Upper lobe of right lung (tissue), 1 donor: ENCODE measurements at regions not wholly inside any gene's neighbourhood (a gene's known extent, or its start where the extent isn't known, plus 50 kb on each side); places are given as distances from the start of the nearest gene placed in this dataset.
"Not testable (repeated sequence)": the region's sequence is repeated elsewhere in the genome, so short reads cannot be mapped to it uniquely, and the experiment has no call there.

Experiments
- ATAC-seq: fragments of 200-7000 bp; cut with Tn5 transposase; one replicate; pipeline ENCODE4 v1.9.1; 2020; ENCODE audit warnings: mild to moderate bottlenecking, moderate library complexity
- DNase-seq: peaks from one replicate; pipeline ENCODE4 v3.0.0-alpha.2; 2020
- H3K27ac ChIP-seq: fragments of 200-600 bp; one replicate; pipeline ENCODE4 v1.8.0; 2022
- H3K27me3 ChIP-seq: fragments of 200-600 bp; one replicate; pipeline ENCODE4 v1.8.0; 2022; ENCODE audit warnings: mild to moderate bottlenecking
- H3K36me3 ChIP-seq: fragments of 200-600 bp; one replicate; pipeline ENCODE4 v1.8.0; 2022
- H3K4me1 ChIP-seq: fragments of 200-600 bp; one replicate; pipeline ENCODE4 v1.8.0; 2022
- H3K4me3 ChIP-seq: fragments of 200-600 bp; one replicate; pipeline ENCODE4 v1.8.0; 2022; ENCODE audit warnings: mild to moderate bottlenecking
- H3K9me3 ChIP-seq: fragments of 200-600 bp; one replicate; pipeline ENCODE4 v1.8.0; 2022
- intact Hi-C: fragments of 100-400 bp; cut with DNase I; formaldehyde crosslinking; loops from one replicate; pipeline ENCODE4 v1.11.0; 2022
- TF ChIP-seq, protein P1 (sequence below): fragments of 200-600 bp; IDR thresholded peaks from one replicate; pipeline ENCODE4 v1.8.0; 2022; ENCODE audit warnings: antibody characterized with exemption
- donor health status: DM: no; HTN: yes; CAD: no; lungs with severe emphysema.

- Histone ChIP-seq H3K27me3 (no peaks in the 10 kb centered on the region), H3K27ac (no peak overlapping the region), H3K4me1 (no peaks in the 10 kb centered on the region), H3K36me3 (no peaks in the 10 kb centered on the region), H3K9me3 (no peaks in the 10 kb centered on the region), H3K4me3 (no peak overlapping the region)
- DNase-seq, result no peak
- ATAC-seq, result no peak
- intact Hi-C loops, result no loop called here
- TF ChIP-seq, protein P1, sequence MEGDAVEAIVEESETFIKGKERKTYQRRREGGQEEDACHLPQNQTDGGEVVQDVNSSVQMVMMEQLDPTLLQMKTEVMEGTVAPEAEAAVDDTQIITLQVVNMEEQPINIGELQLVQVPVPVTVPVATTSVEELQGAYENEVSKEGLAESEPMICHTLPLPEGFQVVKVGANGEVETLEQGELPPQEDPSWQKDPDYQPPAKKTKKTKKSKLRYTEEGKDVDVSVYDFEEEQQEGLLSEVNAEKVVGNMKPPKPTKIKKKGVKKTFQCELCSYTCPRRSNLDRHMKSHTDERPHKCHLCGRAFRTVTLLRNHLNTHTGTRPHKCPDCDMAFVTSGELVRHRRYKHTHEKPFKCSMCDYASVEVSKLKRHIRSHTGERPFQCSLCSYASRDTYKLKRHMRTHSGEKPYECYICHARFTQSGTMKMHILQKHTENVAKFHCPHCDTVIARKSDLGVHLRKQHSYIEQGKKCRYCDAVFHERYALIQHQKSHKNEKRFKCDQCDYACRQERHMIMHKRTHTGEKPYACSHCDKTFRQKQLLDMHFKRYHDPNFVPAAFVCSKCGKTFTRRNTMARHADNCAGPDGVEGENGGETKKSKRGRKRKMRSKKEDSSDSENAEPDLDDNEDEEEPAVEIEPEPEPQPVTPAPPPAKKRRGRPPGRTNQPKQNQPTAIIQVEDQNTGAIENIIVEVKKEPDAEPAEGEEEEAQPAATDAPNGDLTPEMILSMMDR, result no peak
Measured at GRCh38 chr10:57663401-57663800, 604.3 kb downstream of the IPMK start.

GRCh38 chr10:57661206-57661605 lies 606.5 kb downstream of the IPMK start:
- Histone ChIP-seq H3K9me3 (no peaks in the 10 kb centered on the region), H3K27ac (no peak overlapping the region), H3K4me3 (no peak overlapping the region), H3K4me1 (no peaks in the 10 kb centered on the region), H3K27me3 (no peaks in the 10 kb centered on the region), H3K36me3 (no peaks in the 10 kb centered on the region)
- no peak for ATAC-seq
- intact Hi-C loops, result no loop called here
- no peak for DNase-seq
- TF ChIP-seq, protein P1, result no peak

- TF ChIP-seq, protein P1, result peak; percentile 71
- H3K4me1 ChIP-seq, result no peaks in the 10 kb centered on the region
- DNase-seq (no peak), ATAC-seq (peak; percentile 88)
- no peak overlapping the region for H3K27ac ChIP-seq
- intact Hi-C loops, result no loop called here
- H3K9me3 ChIP-seq, result no peaks in the 10 kb centered on the region
- no peaks in the 10 kb centered on the region for H3K27me3 ChIP-seq
- no peaks in the 10 kb centered on the region for H3K36me3 ChIP-seq
- no peak overlapping the region for H3K4me3 ChIP-seq
Measured at GRCh38 chr10:57657164-57657765, 610.4 kb downstream of the IPMK start.

DNA sequence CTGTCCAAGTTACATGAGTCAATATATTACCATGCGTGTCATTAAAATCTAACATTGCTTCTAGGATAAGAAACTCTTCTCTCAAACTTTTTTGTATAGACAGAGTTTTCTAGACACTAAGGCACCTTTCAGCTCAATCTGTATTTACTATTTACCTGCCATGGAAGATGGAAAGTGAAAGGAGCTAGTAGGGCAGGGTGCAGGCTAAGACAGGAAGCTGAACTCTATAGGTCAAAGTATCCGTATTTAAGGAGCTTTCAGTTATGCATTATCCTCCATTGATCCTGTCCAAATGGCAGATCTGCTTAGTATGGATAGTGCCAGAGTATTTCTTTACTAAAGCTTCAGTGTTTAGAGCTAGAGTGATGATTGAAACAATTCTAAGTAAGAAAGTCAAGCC lies 612.8 kb downstream of the IPMK start:
- Histone ChIP-seq H3K4me1 (no peaks in the 10 kb centered on the region), H3K9me3 (no peaks in the 10 kb centered on the region), H3K36me3 (no peaks in the 10 kb centered on the region), H3K4me3 (no peak overlapping the region), H3K27ac (no peak overlapping the region), H3K27me3 (no peaks in the 10 kb centered on the region)
- intact Hi-C loops, result no loop called here
- DNase-seq (no peak), ATAC-seq (no peak)
- TF ChIP-seq, protein P1, result no peak

DNA sequence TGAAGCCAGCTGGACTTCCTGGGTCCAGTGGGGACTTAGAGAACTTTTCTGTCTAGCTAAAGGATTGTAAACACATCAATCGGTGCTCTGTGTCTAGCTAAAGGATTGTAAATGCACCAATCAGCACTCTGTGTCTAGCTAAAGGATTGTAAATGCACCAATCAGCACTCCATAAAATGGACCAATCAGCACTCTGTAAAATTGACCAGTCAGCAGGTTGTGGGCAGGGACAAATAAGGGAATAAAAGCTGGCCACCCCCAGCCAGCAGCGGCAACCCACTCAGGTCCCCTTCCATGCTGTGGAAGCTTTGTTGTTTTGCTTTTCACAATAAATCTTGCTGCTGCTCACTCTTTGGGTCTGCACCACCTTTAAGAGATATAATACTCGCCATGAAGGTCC lies 622.6 kb downstream of the IPMK start:
- H3K4me1 ChIP-seq, H3K27me3 ChIP-seq, ATAC-seq, H3K9me3 ChIP-seq, H3K4me3 ChIP-seq, intact Hi-C loops, DNase-seq, H3K27ac ChIP-seq, H3K36me3 ChIP-seq: not testable (repeated sequence)

GRCh38 chr10:57638411-57638810 lies 629.3 kb downstream of the IPMK start:
- ATAC-seq, result no peak
- no peaks in the 10 kb centered on the region for H3K9me3 ChIP-seq
- no peaks in the 10 kb centered on the region for H3K4me1 ChIP-seq
- no peak for DNase-seq
- no peaks in the 10 kb centered on the region for H3K27me3 ChIP-seq
- H3K36me3 ChIP-seq, result no peaks in the 10 kb centered on the region
- TF ChIP-seq, protein P1, result no peak
- intact Hi-C loops, result no loop called here
- no peak overlapping the region for H3K27ac ChIP-seq
- H3K4me3 ChIP-seq, result no peak overlapping the region
